Transverse colon (tissue), 4 donors: ENCODE measurements at regions not wholly inside any gene's neighbourhood (a gene's known extent, or its start where the extent isn't known, plus 50 kb on each side); places are given as distances from the start of the nearest gene placed in this dataset.

Source experiments
- POLR2A ChIP-seq: fragments of 450-650 bp; IDR thresholded peaks from one replicate; pipeline ENCODE4 v1.6.1; 2016; ENCODE audit warnings: antibody characterized with exemption, mild to moderate bottlenecking, moderate library complexity
- POLR2AphosphoS5 ChIP-seq, 3 donors: sonication (generic); formaldehyde crosslinking; IDR thresholded peaks; one replicate each; pipeline ENCODE4 v1.6.1; 2016; ENCODE audit warnings: antibody characterized with exemption in 3 of 3
- TF ChIP-seq, protein P1 (sequence below), 5 experiments: fragments of 200-600 bp in 3 of 5; fragments of 450-650 bp in 2 of 5; sonication (generic) in 3 of 5; IDR thresholded peaks; 1 replicate in 2 of 5; 2 replicates in 3 of 5; pipeline ENCODE4 v1.5.1; 2016 to 2017; ENCODE audit warnings: antibody characterized with exemption in 5 of 5, inconsistent platforms in 3 of 5, mild to moderate bottlenecking in 2 of 5, moderate library complexity in 1 of 5

DNA sequence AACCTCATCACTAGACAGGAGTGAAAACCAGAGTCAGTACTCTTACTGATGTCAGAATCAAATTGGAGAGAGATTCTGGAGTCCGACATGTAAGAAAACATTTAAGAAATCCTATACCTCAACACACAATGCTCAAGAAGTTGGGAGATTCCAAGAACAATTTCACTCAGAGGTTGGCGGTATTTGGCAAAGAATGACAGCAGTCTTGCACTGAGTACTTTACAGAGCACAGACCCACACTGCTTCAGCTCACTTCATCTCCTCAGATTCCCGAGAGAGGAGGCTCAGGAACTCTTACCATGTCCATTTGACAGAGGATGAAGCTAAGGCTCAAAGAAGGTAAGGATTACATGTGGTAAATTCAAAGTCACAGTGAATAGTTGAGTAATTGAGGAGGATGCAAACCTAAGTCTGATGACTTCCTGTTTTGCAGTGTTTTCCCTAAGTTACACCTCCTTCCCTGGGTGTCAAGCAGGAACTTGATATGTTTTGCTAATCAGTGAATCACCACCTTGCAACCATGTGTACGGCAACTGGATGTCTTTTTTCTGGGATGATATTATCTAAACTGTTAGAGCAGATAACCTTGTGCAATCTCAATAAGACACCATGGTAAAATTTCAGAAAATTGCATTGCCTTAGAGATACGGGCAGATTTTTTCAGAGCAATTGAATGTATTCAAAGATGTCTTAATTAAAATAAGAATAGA lies 61.3 kb upstream of the MME start:
- TF ChIP-seq, protein P1, sequence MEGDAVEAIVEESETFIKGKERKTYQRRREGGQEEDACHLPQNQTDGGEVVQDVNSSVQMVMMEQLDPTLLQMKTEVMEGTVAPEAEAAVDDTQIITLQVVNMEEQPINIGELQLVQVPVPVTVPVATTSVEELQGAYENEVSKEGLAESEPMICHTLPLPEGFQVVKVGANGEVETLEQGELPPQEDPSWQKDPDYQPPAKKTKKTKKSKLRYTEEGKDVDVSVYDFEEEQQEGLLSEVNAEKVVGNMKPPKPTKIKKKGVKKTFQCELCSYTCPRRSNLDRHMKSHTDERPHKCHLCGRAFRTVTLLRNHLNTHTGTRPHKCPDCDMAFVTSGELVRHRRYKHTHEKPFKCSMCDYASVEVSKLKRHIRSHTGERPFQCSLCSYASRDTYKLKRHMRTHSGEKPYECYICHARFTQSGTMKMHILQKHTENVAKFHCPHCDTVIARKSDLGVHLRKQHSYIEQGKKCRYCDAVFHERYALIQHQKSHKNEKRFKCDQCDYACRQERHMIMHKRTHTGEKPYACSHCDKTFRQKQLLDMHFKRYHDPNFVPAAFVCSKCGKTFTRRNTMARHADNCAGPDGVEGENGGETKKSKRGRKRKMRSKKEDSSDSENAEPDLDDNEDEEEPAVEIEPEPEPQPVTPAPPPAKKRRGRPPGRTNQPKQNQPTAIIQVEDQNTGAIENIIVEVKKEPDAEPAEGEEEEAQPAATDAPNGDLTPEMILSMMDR (IDR thresholded peaks at IDR 0.05) = no peak
- TF ChIP-seq POLR2A (no peak), POLR2AphosphoS5 (IDR thresholded peaks at IDR 0.05) (no peak)
